H9 (cell line): ENCODE measurements at regions not wholly inside any gene's neighbourhood (a gene's known extent, or its start where the extent isn't known, plus 50 kb on each side); places are given as distances from the start of the nearest gene placed in this dataset.

Experiments used
- DNase-seq: peaks from one replicate; pipeline ENCODE4 v3.0.0-alpha.2; 2017
- H2AFZ ChIP-seq: one replicate; pipeline ENCODE4 v1.6.1; 2013; ENCODE audit warnings: mild to moderate bottlenecking, low read length, control low read depth, moderate library complexity
- H2AK5ac ChIP-seq: 2 replicates; pipeline ENCODE4 v1.6.1; 2013; ENCODE audit warnings: low read length, control low read depth, mixed read lengths; ENCODE audit not compliant: insufficient read length
- H2BK120ac ChIP-seq: one replicate; pipeline ENCODE4 v1.6.1; 2013; ENCODE audit warnings: low read depth, mild to moderate bottlenecking, low read length, control low read depth, inconsistent platforms; ENCODE audit not compliant: poor library complexity, severe bottlenecking
- H2BK12ac ChIP-seq: 2 replicates; pipeline ENCODE4 v1.6.1; 2013; ENCODE audit warnings: low read length, control low read depth, mixed read lengths, low read depth; ENCODE audit not compliant: insufficient read length
- H2BK15ac ChIP-seq: 2 replicates; pipeline ENCODE4 v1.6.1; 2013; ENCODE audit warnings: low read depth, low read length, control low read depth
- H2BK20ac ChIP-seq: one replicate; pipeline ENCODE4 v1.6.1; 2013; ENCODE audit warnings: low read depth, mild to moderate bottlenecking, low read length, control low read depth, inconsistent platforms; ENCODE audit not compliant: poor library complexity, severe bottlenecking
- H2BK5ac ChIP-seq: 2 replicates; pipeline ENCODE4 v1.6.1; 2013; ENCODE audit warnings: low read length, control low read depth, mixed read lengths; ENCODE audit not compliant: insufficient read length
- H3K14ac ChIP-seq: 2 replicates; pipeline ENCODE4 v1.6.1; 2013; ENCODE audit warnings: low read length, control low read depth; ENCODE audit not compliant: insufficient read depth
- H3K18ac ChIP-seq: 2 replicates; pipeline ENCODE4 v1.6.1; 2013; ENCODE audit warnings: low read depth, mild to moderate bottlenecking, mixed read lengths, low read length, control low read depth; ENCODE audit not compliant: insufficient read length
- H3K23ac ChIP-seq: 2 replicates; pipeline ENCODE4 v1.6.1; 2013; ENCODE audit warnings: low read length, control low read depth, mixed read lengths, low read depth; ENCODE audit not compliant: insufficient read length
- H3K23me2 ChIP-seq: 2 replicates; pipeline ENCODE4 v1.6.1; 2013; ENCODE audit warnings: low read depth, mild to moderate bottlenecking, mixed read lengths, low read length, control low read depth; ENCODE audit not compliant: insufficient read length, poor library complexity, severe bottlenecking
- H3K27ac ChIP-seq: 2 replicates; pipeline ENCODE4 v1.5.1; 2013; ENCODE audit warnings: low read length, control low read depth, mixed read lengths, low read depth; ENCODE audit not compliant: insufficient read length
- H3K27me3 ChIP-seq: 2 replicates; pipeline ENCODE4 v1.6.1; 2013; ENCODE audit warnings: low read length, control low read depth, inconsistent platforms; ENCODE audit not compliant: insufficient read depth
- H3K4ac ChIP-seq: 2 replicates; pipeline ENCODE4 v1.6.1; 2013; ENCODE audit warnings: low read depth, mild to moderate bottlenecking, control low read depth, inconsistent platforms, low read length, moderate library complexity
- H3K4me1 ChIP-seq: 2 replicates; pipeline ENCODE4 v1.6.1; 2013; ENCODE audit warnings: low read length, control low read depth, inconsistent platforms; ENCODE audit not compliant: insufficient read depth
- H3K4me2 ChIP-seq: 2 replicates; pipeline ENCODE4 v1.6.1; 2013; ENCODE audit warnings: low read length, control low read depth, mixed read lengths; ENCODE audit not compliant: insufficient read length, insufficient read depth
- H3K56ac ChIP-seq: 2 replicates; pipeline ENCODE4 v1.6.1; 2013; ENCODE audit warnings: low read depth, mild to moderate bottlenecking, mixed read lengths, low read length, control low read depth; ENCODE audit not compliant: insufficient read length
- H3K79me1 ChIP-seq: 2 replicates; pipeline ENCODE4 v1.6.1; 2013; ENCODE audit warnings: low read depth, mild to moderate bottlenecking, moderate library complexity, low read length, control low read depth, inconsistent platforms; ENCODE audit not compliant: insufficient read depth, poor library complexity, severe bottlenecking
- H3K79me2 ChIP-seq: 2 replicates; pipeline ENCODE4 v1.6.1; 2013; ENCODE audit warnings: low read length, control low read depth, inconsistent platforms; ENCODE audit not compliant: insufficient read depth
- H3K9ac ChIP-seq: 2 replicates; pipeline ENCODE4 v1.6.1; 2013; ENCODE audit warnings: low read length, control low read depth, mixed read lengths; ENCODE audit not compliant: insufficient read length; ENCODE audit errors: extremely low read depth
- H3K9me3 ChIP-seq: one replicate; pipeline ENCODE4 v1.6.1; 2013; ENCODE audit warnings: low read depth, low read length, inconsistent platforms; ENCODE audit not compliant: control insufficient read depth
- H3T11ph ChIP-seq: one replicate; pipeline ENCODE4 v1.6.1; 2013; ENCODE audit warnings: mild to moderate bottlenecking, low read length, control low read depth, inconsistent platforms
- H4K20me1 ChIP-seq: one replicate; pipeline ENCODE4 v1.6.1; 2013; ENCODE audit not compliant: control insufficient read depth, insufficient read length, insufficient read depth
- H4K5ac ChIP-seq: 2 replicates; pipeline ENCODE4 v1.6.1; 2013; ENCODE audit warnings: low read depth, mild to moderate bottlenecking, mixed read lengths, low read length, control low read depth; ENCODE audit not compliant: insufficient read length
- H4K8ac ChIP-seq: replicated peaks from 2 replicates; pipeline ENCODE4 v1.6.1; 2013; ENCODE audit warnings: low read length, control low read depth, mixed read lengths, low read depth; ENCODE audit not compliant: insufficient read length
- H4K91ac ChIP-seq: 2 replicates; pipeline ENCODE4 v1.6.1; 2013; ENCODE audit warnings: low read depth, mild to moderate bottlenecking, moderate library complexity, mixed read lengths, low read length, control low read depth; ENCODE audit not compliant: insufficient read length
- H3K27ac Mint-ChIP-seq, 3 experiments: 2 replicates in 2 of 3; 3 replicates in 1 of 3; pipeline ENCODE4 v1.8.0; 2020 to 2021; ENCODE audit warnings: mixed read lengths in 3 of 3, mild to moderate bottlenecking in 1 of 3, moderate library complexity in 1 of 3
- H3K27me3 Mint-ChIP-seq: 2 replicates; pipeline ENCODE4 v1.8.0; 2021; ENCODE audit warnings: low read depth, mild to moderate bottlenecking, moderate library complexity, mixed read lengths
- H3K36me3 Mint-ChIP-seq, 3 experiments: 2 replicates in 2 of 3; 3 replicates in 1 of 3; pipeline ENCODE4 v1.8.0; 2020 to 2021; ENCODE audit warnings: low read depth in 3 of 3, mixed read lengths in 3 of 3; ENCODE audit not compliant: insufficient read depth in 1 of 3
- H3K4me1 Mint-ChIP-seq, 2 experiments: 2 replicates each; pipeline ENCODE4 v1.8.0; 2020; ENCODE audit warnings: mixed read lengths in 2 of 2
- H3K4me3 Mint-ChIP-seq, 2 experiments: 2 replicates in 1 of 2; 3 replicates in 1 of 2; pipeline ENCODE4 v1.8.0; 2020 to 2021; ENCODE audit warnings: mild to moderate bottlenecking in 2 of 2, mixed read lengths in 2 of 2, moderate library complexity in 1 of 2
- H3K9me3 Mint-ChIP-seq, 2 experiments: 2 replicates in 1 of 2; 3 replicates in 1 of 2; pipeline ENCODE4 v1.8.0; 2020; ENCODE audit warnings: mild to moderate bottlenecking in 2 of 2, mixed read lengths in 2 of 2, moderate library complexity in 1 of 2
- CTCF ChIP-seq: fragments of 200-600 bp; sonication (generic); conservative IDR thresholded peaks from 3 replicates; pipeline ENCODE4 v1.8.0; 2021; ENCODE audit warnings: antibody characterized with exemption, mild to moderate bottlenecking
- WGBS: extraction: QIAGEN DNeasy Blood & Tissue Kit; methylation state at CpG from one replicate; pipeline ENCODE4 v1.1.7; 2013; ENCODE audit warnings: missing lambda C conversion rate, low lambda C conversion rate, mixed read lengths; ENCODE audit not compliant: insufficient read length; ENCODE audit errors: extremely low coverage; 5-methylcytosine and 5-hydroxymethylcytosine counted together

GRCh38 chr4:180426938-180427337, 1816.3 kb upstream of the TENM3 start:
- Histone ChIP-seq H3K79me1 (no peaks in the 10 kb centered on the region), H2BK120ac (no peak overlapping the region), H2BK5ac (no peak overlapping the region), H4K8ac (no peak overlapping the region), H3K27me3 (no peaks in the 10 kb centered on the region), H4K5ac (no peak overlapping the region), H3K79me2 (no peaks in the 10 kb centered on the region), H2BK15ac (no peak overlapping the region), H3K4me1 (no peaks in the 10 kb centered on the region), H2BK20ac (no peak overlapping the region), H4K20me1 (no peaks in the 10 kb centered on the region), H4K91ac (no peak overlapping the region), H3K23me2 (no peaks in the 10 kb centered on the region), H2AFZ (no peak overlapping the region), H3K14ac (no peak overlapping the region), H3K23ac (no peak overlapping the region), H2AK5ac (no peak overlapping the region), H3K9me3 (no peaks in the 10 kb centered on the region), H3K27ac (no peak overlapping the region), H3T11ph (no peak overlapping the region), H3K9ac (no peak overlapping the region), H3K18ac (no peak overlapping the region), H2BK12ac (no peak overlapping the region), H3K4ac (no peak overlapping the region), H3K4me2 (no peak overlapping the region), H3K56ac (no peak overlapping the region)
- Mint-ChIP-seq H3K27ac (no peak overlapping the region; a peak in 1 of 7 replicates), H3K9me3 (no peaks in the 10 kb centered on the region), H3K36me3 (no peaks in the 10 kb centered on the region), H3K4me1 (no peaks in the 10 kb centered on the region), H3K27me3 (no peaks in the 10 kb centered on the region), H3K4me3 (no peak overlapping the region)
- DNase-seq, result no peak
- no CpG with 5 or more reads among the region's 3 CpGs for WGBS
- TF ChIP-seq CTCF, result no peak
